Smooth muscle cell of the brain vasculature (primary cell): ENCODE measurements at regions not wholly inside any gene's neighbourhood (a gene's known extent, or its start where the extent isn't known, plus 50 kb on each side); places are given as distances from the start of the nearest gene placed in this dataset.

ENCODE experiments used
- DNase-seq: peaks from one replicate; pipeline ENCODE4 v3.0.0-alpha.2; 2012; ENCODE audit warnings: low read depth, low spot score

DNA sequence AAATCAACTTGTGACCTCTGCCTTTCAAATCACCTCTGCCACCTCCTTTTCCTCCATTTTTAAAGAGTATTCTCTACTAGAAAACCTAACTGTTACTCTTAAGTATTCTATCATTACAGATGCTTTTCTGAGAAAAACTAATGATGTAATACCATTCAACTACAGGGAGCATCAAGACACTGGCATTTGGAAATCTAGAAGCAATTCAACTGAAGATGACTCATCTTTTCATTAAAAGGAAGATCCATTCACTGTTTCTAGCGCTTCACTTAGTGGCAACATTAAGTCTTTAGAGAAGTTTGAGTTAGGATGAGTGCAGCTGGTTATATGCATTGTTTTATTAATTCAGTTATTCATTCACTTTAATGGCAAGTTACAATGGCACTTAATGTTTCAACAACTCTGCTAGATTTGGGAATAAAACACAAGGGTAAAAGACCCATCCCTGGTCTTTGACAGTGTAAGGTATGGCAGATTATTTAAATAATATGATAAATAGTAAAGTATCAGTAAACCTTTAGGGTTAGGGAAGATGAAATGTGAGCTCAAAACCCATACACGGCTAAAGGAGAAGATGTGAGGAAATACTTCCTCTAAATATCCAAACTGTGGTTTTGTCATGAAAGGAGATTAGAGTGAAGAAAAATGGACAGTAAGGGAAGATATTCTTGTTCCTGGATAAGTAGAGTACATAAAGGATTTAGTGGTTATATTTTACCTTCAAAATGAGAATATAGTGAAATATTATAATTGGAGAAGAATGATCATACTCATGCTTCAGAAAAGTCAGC is 61.7 kb downstream of the KCNJ2 start:
- DNase-seq, result no peak

DNA sequence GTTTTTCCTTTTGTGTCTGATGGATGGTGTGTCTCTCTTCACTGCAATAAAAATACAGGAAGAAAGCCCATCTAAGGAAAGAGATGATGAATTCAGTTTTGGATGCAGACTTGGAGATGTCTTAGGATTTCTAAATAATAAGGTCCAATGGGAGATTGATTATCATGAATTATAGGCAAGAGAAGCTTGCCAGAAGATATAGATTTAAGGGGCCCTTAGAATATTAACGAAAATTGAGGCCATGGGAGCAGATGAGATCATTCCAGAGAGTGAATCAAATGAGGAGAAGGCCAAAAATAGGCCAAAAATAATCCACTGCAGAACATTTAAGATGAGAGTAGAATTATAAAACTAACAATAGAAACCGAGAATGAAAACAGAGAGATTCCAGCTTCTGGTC is 63.1 kb downstream of the KCNJ2 start:
- no peak for DNase-seq

DNA sequence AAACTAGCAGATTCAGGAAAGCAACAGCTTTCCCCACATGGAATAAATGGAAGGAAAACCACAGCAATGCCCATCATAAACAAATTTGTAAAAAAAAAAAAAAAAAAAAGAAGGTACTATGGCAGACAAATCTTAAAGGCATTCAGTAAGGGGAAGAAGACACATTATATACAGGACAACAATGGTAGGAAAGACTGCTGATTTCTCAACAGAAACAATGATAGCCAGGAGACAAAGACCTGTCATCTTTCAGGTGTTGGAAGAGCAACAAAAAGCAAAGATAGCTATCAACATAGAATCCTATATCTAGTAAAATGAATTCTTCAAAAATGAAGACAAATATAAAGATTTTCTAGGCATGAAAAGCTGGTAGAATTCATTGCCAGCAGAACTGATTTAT is 65.9 kb downstream of the KCNJ2 start:
- no peak for DNase-seq

DNA sequence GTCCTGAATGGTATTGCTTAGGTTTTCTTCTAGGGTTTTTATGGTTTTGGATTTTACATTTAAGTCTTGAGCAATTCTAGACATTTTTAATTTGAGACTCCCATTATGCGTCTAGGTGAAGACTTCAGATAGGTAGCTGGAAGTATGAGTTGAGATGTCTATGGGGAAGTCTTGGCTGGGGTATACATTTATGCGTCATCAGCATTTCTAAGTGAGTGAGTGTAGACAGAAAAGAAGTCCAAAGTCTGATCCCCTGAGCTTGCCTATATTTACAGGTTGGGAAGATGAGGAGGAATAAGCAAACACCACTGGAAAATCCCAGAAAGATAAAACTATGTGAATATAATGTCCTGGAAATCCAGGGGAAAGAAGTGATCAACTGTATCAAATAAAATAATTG is 68.9 kb downstream of the KCNJ2 start:
- DNase-seq, result no peak

DNA sequence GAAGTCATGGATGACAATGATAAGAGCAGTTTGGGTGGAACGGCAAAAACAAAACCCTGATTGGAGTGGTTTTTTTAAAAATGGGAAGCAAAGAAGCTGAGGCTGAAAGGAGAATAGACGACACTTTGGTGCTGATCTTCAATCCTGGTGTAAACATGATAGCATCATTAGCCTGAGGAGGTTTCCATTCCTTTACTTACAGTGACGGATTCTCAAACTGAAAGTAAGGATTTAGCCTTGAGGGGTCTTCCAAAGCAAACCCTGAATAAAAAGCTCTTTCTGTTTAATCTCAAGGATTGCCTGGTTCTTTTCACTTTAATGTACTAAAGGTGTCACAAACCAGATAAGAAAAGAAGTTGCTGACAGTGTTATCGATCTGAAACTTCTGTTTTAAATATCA is 69.3 kb downstream of the KCNJ2 start:
- no peak for DNase-seq

DNA sequence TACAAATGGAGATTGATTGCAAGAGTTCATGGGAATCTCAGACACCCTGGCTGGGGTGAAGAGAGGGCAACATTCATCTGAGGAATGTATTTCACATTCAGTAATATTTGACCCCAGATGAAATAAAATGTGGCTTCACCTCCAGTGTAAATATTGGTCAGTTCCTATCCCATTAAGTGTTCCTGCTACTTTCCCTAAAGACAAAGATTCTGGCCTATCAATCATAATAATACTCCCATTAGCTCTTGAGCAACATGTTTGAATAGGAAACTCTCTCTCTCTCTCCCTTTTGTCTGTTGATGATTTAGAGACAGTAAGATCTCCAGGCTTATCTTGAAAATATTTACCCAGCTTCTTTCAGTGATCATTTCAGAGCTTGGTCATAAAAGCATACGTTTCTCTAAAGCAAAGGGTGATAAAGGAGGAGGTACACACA is 70.1 kb downstream of the KCNJ2 start:
- DNase-seq, result no peak

DNA sequence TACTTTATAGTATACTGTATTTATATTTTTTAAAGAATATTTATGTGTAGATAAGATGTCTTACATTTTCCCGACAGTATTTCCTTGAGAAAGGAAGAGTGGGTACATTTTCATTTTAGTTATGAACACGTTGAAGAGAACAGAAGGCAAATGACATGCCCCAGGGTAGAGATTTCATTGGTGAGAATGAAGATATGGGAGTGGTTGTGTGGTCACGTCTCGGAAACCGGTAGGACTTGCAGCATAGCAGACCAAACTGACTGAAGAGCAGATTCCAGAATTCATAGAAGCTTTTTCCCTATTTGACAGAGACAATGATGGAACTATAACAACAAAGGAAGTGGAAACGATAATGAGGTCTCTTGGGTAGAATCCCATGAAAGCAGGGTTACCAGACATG is 71.7 kb downstream of the KCNJ2 start:
- no peak for DNase-seq

DNA sequence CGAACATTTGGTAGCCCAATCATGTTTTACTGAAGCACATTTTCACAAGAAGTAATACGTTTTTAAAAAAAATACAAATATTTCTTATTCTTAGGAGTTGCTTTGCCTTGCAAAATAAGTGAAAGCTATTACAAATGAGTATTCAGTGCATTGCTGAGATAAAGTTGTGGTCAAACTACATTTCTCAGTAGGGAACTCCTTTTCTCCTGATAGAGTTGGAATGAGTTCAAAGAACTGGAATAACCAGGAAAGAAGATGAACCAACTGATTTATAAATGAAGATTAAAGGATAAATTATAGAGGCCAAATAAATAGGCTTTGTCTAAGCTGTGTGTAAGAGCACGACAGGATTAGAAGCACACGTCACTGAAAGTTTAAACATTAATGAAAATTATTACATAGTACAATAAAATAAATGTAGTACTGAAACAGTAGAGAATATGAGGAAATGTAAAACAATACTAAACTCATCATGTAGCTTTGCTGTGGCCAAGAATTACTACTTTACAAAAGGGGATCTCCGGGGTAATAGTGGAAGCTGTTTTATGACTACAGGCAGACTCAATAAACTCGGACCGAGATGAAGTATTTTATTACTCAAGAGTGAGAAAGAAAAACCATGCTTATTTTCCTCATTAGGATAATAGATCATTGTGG is 73.6 kb downstream of the KCNJ2 start:
- no peak for DNase-seq

DNA sequence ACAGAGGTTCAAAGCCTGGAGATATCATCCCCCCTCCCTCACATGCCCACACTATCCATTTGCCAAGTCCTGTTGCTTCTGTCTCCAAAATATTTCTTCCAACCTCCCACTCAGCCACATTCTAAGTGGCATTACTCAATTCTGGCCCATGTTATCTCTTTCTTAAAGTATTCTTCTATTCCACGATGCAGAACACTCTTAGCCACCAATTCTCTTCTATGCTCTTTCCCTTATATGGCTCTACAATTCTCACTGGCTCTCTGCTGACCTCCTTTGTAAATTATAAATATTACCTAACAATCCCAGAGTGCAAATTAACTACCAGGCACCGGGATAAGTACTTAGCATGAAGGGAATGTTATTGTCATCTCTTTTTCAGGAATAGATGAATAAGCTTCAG is 82.4 kb downstream of the KCNJ2 start:
- DNase-seq, result no peak

DNA sequence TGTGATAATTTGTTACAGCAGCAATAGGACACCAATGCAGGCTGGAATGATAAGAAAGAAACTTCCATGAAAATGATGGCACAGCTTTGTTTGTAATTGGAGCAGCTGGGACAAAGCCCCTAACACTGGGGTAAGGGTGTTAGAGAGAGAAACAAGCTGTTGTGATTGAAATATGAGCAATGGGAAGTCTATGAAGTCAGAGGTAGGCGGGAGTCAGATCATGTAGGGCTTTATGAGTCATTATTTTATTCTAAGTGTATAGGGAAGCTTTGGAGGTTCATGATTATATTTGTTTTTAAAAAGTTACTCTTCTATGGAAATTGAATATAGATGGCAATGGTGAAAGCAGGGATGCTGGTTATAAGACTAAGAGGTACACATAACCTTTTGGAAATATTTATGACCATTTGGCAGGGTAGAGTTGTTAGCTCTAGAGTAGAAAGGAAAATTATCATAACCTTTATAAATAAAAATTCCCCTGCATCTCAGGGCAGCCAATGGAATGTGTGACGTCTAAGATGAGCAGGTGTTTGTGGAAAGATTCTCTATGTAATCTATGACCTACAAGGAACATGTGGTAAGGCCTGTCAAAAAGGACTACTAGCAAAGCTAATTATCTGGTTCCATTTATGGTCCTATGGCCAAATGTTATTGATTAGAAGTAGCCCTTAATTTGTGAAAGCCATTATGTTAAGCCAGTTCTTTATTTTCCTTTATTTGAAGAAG is 85.6 kb downstream of the KCNJ2 start:
- no peak for DNase-seq

DNA sequence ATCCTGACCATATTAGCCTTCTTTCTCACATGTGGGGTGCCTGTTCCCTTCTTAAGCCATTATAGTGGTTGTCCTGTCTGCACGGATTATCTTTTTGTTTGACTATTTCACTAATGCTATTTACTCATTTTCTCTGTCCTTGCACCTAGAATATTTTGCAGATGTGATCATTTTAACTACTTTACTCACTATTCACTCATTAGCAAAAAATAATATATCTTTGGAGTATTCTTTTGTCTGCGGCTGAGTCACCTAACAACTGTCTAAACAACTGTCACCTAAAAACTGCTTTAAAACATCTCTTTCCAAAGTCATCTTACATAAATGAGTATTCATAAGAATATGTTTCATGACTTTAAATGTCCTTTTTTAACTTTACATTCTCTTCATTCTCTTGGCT is 87.4 kb downstream of the KCNJ2 start:
- no peak for DNase-seq

DNA sequence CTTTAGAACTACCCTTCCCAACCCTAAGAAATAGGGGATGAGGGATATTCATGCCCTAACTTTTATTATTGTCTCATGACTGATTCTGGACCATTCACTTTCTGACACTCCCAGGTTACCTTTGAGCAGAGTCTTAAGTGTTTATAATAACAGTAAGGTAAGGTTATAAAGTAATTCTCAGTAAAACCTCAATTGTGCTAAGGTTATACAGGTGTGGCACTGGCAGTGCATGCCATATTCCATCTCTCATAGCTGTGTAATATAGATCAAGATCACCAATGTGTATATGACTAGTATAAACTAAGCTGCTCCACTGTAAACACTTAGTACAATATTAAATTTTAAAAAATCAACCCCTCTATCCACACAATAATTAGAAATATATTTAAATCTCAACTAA is 89.1 kb downstream of the KCNJ2 start:
- no peak for DNase-seq

DNA sequence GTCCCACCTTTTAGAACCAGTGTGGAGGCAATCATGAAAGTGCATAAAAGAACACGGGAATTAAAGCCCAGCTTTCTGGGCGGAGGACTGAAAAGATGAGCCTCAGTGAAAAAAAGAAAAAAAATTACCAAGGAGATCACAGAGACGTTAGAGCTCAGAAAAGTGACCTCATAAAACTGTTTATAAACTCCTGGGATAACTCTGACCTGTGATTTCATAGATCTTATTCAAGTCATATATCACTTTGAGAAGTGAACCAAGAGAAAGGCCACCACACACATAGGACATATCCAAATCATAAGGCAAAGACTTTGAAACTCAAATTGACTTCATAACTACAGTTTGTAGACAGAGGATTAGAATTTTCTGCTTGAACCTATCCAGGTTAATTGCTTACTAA is 90.1 kb downstream of the KCNJ2 start:
- DNase-seq, result no peak

DNA sequence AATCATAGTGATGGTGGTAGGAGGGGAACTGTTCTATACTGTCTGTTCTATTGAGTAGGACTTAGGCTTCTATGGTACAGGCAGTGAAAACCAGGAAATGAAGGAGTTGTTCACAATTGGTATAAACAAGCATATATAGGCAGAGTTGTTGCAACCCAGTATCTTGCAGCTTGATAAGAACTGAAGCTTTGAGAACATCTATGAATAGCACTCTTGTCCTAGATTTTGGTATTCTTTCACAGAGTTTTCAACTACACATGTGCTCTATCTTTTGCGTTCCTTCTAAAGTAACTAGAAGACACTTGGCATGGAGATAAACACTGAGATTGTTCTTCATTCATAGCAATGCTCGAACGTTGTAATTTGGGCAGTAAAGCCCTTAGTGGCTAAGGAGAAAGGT is 91.8 kb downstream of the KCNJ2 start:
- DNase-seq, result no peak

DNA sequence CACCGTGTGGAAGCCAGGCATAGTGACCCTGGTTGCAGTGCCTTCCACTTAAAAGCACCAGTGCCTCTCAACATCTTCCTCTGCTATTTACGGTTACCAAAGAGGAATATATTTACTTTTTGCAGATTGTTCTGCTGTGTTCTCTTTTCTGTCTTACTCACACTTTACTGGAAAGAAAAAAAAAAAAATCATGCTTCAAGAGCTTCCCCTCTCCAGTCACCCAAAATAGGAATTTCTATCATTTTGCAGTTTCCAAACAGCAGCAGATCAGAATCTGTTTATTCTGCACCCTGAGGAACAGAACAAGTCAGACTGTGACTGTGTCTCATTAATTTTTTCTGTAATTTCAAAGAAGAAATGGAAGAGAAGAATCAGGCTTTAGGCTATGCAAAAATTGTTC is 96.1 kb downstream of the KCNJ2 start:
- no peak for DNase-seq

DNA sequence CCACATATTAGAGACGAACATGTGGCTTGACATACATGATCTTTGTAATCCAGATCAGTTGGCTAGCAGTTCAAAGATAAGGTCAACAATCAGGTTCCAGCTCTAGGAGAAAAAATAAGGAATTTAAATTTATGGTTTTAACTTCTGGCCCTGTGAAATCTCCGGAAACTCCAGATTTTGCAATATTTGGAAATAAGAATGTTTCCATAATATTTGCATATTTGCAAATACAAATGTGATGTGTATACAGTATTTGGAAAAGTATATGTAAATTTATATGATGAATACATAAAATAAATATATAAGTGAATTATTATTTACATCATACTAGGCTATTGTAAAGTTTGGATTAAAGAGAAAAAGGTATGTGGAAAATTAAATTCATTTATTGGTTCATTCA is 97.1 kb downstream of the KCNJ2 start:
- DNase-seq, result no peak

DNA sequence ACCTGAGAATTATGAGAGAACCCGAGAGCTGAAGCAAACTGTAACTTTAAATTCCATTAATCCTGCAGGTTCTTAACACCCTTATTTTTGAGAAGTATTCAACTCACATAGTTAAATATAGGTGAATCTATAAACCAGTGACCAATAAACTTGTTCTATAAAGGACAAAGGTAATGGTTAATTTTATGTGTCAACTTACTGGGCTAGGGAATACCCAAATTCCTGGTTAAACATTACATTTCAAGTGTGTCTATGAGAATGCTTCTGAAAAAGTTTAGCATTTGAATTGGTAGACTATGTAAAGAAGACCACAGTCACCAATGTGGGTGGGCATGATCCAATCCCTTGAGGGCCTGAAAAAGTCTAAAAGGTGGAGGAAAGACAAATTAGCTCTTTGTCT is 99.1 kb downstream of the KCNJ2 start:
- no peak for DNase-seq

DNA sequence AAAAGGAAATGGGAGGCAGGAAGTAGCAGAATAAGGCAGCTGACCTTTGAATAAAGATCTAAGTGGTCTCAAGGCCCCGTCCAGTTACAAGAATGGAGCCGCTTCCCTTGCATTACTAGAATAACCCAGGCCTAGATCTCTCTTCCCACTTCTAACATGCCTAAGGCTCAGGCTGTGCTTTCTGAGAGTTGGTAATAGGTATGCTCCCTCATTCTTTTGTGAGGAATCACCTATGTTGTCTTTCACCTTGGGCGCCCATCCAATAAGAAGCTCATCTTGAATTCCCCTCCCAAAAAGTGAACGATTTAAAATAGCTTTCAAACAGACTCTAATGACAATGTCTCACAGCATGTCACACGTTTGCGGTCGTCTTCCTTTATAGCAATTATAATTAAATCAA is 101.2 kb downstream of the KCNJ2 start:
- no peak for DNase-seq

DNA sequence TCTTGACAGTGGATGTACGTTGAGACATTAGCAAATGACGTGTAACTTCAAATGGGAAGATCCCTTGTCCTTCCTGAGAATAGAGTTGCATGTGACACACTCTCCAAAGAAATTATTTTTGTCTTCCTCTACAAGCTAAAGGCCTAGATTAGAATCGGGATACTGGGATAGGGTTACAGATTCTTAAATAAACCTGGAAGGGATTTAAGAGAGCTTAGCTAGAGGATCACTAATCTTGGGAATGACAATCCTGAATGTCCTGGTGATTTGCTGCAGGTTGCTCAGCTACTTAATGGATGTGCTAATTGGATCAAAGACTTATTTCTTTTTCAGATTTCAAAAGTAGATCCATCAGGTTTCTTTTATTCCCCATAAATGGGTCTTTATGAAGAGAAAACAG is 101.9 kb downstream of the KCNJ2 start:
- no peak for DNase-seq

DNA sequence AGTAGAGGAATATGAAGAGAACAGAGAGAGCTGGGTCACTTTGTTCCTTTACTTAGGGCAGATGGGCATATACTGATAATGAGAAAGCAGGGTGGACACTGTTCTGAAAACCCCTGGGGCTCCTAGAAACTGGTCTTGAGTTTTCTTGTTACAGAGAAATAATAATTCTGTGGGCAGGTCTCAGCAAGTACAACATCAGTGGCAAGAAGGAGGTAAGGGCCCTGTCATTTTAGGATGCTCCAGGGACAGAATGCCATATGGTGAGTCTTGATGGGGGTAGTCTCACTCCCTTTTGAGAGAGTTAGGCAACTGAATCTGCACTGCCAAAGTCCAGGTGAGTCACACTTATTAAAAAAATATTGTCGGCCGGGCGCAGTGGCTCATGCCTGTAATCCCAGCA is 102.3 kb downstream of the KCNJ2 start:
- DNase-seq, result no peak

DNA sequence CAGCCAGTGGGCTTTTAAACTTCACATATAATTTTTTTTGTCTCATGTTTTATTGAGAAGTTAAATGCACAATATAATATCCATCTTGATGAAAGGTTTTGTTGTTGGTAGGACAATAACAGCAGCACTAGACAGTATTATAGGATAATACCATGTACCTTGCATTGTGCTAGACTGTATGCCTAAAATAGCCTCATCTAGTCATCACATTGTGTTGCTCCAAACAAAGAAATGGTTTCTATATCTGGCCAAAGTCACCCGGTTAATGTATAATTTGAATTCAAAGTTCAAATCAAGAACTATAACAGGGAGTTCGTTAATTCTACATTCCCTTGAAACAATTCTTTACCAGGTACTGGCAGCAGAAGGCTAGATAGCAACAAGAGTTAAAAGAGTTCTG is 104.9 kb downstream of the KCNJ2 start:
- no peak for DNase-seq

DNA sequence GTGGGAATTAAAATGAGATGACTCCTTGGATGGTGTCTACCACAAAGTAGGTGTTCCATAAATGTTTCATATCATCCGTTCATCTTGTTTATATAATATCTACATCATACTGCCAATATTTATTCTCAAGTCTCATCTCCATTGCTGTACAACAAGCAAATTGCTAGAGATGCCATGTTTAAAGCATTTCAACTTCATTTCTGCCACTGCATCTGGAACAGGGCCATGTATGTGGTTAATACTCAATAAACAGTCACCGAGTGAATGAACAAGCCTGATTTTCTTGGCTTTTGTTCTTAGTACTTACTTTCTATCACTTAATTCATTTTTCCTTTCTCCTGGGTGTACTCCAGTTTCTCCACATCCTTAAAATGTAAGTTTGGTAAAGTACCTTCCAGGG is 107.6 kb downstream of the KCNJ2 start:
- no peak for DNase-seq
